ENCODE measurements at regions not wholly inside any gene's neighbourhood (a gene's known extent, or its start where the extent isn't known, plus 50 kb on each side); places are given as distances from the start of the nearest gene placed in this dataset.

GRCh38 chr10:4485636-4486035, 340.4 kb upstream of the AKR1E2 start:
- TF ChIP-seq CTCF (conservative IDR thresholded peaks at IDR 0.05) (no peak), EZH2 (IDR thresholded peaks at IDR 0.05; ENCODE audit: low read depth) (no peak)

GRCh38 chr10:4483811-4484210, 342.2 kb upstream of the AKR1E2 start:
- CTCF ChIA-PET: interaction anchor here (0.6 kb wide), 1 partner anchor 177 kb away, joined by 5 read pairs; no protein-coding TSS in a partner anchor
- no peaks in the 10 kb centered on the region for H3K9me2 ChIP-seq (ENCODE audit: insufficient read depth)
- no peaks in the 10 kb centered on the region for H3K4me1 ChIP-seq (replicated peaks; ENCODE audit: insufficient read depth)
- no peaks in the 10 kb centered on the region for H3K79me2 ChIP-seq (ENCODE audit: low read depth)
- no TSS peak for BruUV-seq (replicated peaks)
- H2AFZ ChIP-seq: no peak overlapping the region
- no peaks in the 10 kb centered on the region for H3F3A ChIP-seq (ENCODE audit: insufficient read depth, low read depth)
- TF ChIP-seq EZH2 (IDR thresholded peaks at IDR 0.05; ENCODE audit: low read depth) (no peak), CTCF (conservative IDR thresholded peaks at IDR 0.05) (no peak)
- no peak overlapping the region for H3K4me3 ChIP-seq
- no peak overlapping the region for H3K4me2 ChIP-seq
- H3K27ac ChIP-seq: no peak overlapping the region
- no peaks in the 10 kb centered on the region for H3K9me3 ChIP-seq (ENCODE audit: insufficient read depth, low read depth)
- no peaks in the 10 kb centered on the region for H4K20me1 ChIP-seq (ENCODE audit: insufficient read depth)
- H3K36me3 ChIP-seq (ENCODE audit: low read depth): no peaks in the 10 kb centered on the region
- intact Hi-C loops (cut with micrococcal nuclease; ENCODE audit: unreplicated experiment): no loop called here
- POLR2A ChIA-PET (ENCODE audit: unreplicated experiment): no interaction called here
- no peaks in the 10 kb centered on the region for H3K27me3 ChIP-seq (ENCODE audit: insufficient read depth, low read depth)
- no peak for DNase-seq

More at GRCh38 chr10:4485636-4486035, 340.4 kb upstream of the AKR1E2 start:
- no peaks in the 10 kb centered on the region for H3K79me2 ChIP-seq (ENCODE audit: low read depth)
- H3K4me1 ChIP-seq (replicated peaks; ENCODE audit: insufficient read depth): no peaks in the 10 kb centered on the region
- ChIA-PET CTCF (no interaction called here), POLR2A (ENCODE audit: unreplicated experiment) (no interaction called here)
- no peak overlapping the region for H2AFZ ChIP-seq
- no peaks in the 10 kb centered on the region for H3F3A ChIP-seq (ENCODE audit: insufficient read depth, low read depth)
- H3K36me3 ChIP-seq (ENCODE audit: low read depth): no peaks in the 10 kb centered on the region
- no peaks in the 10 kb centered on the region for H3K27me3 ChIP-seq (ENCODE audit: insufficient read depth, low read depth)
- no peaks in the 10 kb centered on the region for H3K9me3 ChIP-seq (ENCODE audit: insufficient read depth, low read depth)
- intact Hi-C loops (cut with micrococcal nuclease; ENCODE audit: unreplicated experiment): no loop called here
- no peak overlapping the region for H3K27ac ChIP-seq
- no peak for DNase-seq
- no peak overlapping the region for H3K4me3 ChIP-seq
- H3K4me2 ChIP-seq: no peak overlapping the region
- no TSS peak for BruUV-seq (replicated peaks)
- H4K20me1 ChIP-seq (ENCODE audit: insufficient read depth): no peaks in the 10 kb centered on the region
- H3K9me2 ChIP-seq (ENCODE audit: insufficient read depth): no peaks in the 10 kb centered on the region

GRCh38 chr10:4482659-4483058, 343.3 kb upstream of the AKR1E2 start:
- CTCF ChIA-PET: no interaction called here
- BruUV-seq (replicated peaks): no TSS peak

More at GRCh38 chr10:4482659-4483058, 343.3 kb upstream of the AKR1E2 start:
- Histone ChIP-seq H3K4me1 (replicated peaks; ENCODE audit: insufficient read depth) (no peaks in the 10 kb centered on the region), H3K27ac (no peak overlapping the region), H3K9me3 (ENCODE audit: insufficient read depth, low read depth) (no peaks in the 10 kb centered on the region), H4K20me1 (ENCODE audit: insufficient read depth) (no peaks in the 10 kb centered on the region), H3K79me2 (ENCODE audit: low read depth) (no peaks in the 10 kb centered on the region), H3K9me2 (ENCODE audit: insufficient read depth) (no peaks in the 10 kb centered on the region), H3K36me3 (ENCODE audit: low read depth) (no peaks in the 10 kb centered on the region), H3K4me3 (no peak overlapping the region), H2AFZ (no peak overlapping the region), H3K4me2 (no peak overlapping the region), H3F3A (ENCODE audit: insufficient read depth, low read depth) (no peaks in the 10 kb centered on the region), H3K27me3 (ENCODE audit: insufficient read depth, low read depth) (no peaks in the 10 kb centered on the region)
- POLR2A ChIA-PET (ENCODE audit: unreplicated experiment): no interaction called here
- TF ChIP-seq EZH2 (IDR thresholded peaks at IDR 0.05; ENCODE audit: low read depth): no peak
- TF ChIP-seq CTCF (conservative IDR thresholded peaks at IDR 0.05): no peak
- intact Hi-C loops (cut with micrococcal nuclease; ENCODE audit: unreplicated experiment): no loop called here
- no peak for DNase-seq
